NCI-H526 treated with DMSO at 0.1 percent for 48 hours (cell line): ENCODE measurements at regions not wholly inside any gene's neighbourhood (a gene's known extent, or its start where the extent isn't known, plus 50 kb on each side); places are given as distances from the start of the nearest gene placed in this dataset.

Experiments used
- DNase-seq: peaks from one replicate; lab custom pipeline; 2025; lab: John Stamatoyannopoulos, UW

DNA sequence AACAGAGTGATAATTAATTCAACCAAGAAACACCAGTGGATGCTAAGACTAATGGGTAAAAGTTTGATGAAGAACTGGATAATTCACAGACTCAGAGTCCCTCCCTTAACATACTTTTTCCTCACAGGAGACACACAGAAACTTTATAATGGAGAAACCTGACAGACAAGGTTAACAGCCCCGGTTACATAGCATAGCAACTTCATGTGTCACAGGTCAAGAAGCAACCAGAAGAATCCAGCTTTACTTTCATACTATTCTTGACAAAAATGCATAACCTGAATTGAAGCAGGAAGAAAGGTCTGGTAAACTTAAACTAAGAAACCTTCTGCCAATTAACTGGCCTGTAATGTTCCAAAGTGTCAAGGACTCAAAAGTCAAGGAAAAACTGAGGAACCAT, 375.9 kb downstream of the RNF144B start:
- no peak for DNase-seq

DNA sequence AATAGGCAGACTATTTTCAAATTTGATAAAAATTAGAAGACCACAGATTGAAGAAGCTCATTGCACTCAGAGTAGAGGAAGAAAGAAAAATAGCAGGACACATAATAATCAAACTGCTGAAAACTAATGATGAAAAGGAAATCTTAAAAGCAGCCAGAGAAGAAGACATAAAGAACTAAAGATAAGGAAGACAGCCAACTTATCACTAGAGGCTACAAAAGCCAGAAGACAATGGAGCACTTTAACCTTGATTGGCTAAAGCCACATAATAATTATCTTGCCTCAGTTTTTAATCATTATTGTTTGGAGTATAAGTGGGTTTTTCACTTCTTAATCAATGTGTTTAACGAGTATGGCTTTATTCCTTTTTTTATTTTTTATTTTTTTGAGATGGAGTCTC, 397.6 kb downstream of the RNF144B start:
- DNase-seq: no peak

DNA sequence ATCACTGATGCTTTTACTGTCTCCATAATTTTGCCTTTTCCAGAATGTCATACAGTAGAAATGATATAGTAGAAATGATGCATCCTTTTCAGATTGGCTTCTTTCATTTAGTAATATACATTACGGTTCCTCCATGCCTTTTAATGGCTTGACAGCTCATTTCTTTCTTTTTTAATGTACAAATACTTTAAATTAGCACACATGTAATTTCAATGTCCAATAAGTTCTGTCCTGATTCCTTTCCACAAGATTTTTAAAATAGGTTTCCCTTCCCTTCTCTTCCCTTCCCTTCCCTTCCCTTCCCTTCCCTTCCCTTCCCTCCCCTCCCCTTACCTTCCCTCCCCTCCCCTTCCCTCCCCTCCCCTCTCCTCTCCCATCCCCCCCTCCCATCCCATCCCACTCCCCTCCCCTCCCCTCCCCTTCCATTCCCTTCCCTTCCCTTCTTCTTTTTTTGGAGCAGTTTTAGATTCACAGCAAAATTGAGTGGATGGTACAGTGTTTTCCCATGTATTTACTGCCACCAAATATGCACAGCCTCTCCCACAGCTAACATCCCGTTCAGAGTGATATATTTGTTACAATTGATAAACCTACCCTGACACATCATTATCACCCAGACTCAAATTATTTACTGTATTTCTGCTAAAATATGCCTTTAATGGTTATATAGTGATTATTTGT, 398.8 kb downstream of the RNF144B start:
- DNase-seq: no peak

DNA sequence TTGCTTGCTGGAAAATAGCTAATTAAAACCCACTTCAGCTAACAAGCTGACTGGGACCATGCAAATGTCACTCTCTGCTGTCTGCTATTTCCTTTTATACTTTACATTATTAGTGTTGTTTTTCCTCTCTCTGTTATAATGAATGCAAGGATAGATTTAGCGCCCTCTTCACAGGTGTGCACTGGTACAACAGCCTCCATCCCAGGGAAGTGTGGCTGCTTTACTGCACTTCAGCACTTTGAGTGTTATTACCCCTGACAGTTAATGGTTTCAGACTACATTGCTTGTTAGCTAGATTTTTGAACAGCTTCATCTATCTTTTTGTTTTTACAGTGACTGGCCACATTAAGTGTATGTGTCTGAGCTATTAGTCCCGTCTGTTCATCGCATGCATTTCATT, 405.7 kb downstream of the RNF144B start:
- DNase-seq: no peak

DNA sequence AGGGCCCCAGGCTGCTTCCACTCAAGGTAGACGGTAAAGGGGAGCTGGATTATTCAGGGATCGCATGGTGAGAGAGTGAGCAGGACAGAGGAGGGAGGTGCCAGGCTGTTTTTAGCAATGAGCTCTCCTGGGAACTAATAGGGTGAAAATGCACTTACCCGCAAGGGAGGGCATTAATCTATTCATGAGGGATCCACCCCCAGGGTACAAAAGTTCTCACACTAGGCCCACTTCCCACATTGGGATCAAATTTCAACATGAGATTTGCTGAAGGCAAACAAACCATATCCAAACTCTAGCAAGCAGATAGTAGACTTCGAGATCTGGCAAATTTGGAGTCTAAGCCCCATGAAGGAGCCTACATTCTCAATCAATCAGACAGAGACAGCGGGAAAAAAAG, 408.6 kb downstream of the RNF144B start:
- no peak for DNase-seq

DNA sequence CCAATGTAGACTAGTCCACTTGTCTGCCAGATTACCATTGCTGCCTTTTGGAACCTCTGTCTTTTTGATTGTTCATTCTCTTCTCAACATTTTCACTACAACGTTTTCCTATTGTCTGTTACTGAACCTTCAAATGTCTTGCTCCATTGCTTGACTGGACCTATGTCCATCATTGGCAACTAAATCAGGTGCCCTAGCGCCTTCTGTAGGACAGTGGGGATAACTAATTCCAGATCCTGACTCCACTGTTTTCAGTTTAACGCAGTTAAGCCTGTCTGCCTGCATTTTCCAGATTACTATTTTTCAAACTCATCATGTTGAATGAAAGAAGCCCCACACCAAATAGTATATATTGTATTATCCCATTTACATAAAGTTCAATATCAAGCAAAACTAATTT, 433.6 kb downstream of the RNF144B start:
- DNase-seq: no peak

DNA sequence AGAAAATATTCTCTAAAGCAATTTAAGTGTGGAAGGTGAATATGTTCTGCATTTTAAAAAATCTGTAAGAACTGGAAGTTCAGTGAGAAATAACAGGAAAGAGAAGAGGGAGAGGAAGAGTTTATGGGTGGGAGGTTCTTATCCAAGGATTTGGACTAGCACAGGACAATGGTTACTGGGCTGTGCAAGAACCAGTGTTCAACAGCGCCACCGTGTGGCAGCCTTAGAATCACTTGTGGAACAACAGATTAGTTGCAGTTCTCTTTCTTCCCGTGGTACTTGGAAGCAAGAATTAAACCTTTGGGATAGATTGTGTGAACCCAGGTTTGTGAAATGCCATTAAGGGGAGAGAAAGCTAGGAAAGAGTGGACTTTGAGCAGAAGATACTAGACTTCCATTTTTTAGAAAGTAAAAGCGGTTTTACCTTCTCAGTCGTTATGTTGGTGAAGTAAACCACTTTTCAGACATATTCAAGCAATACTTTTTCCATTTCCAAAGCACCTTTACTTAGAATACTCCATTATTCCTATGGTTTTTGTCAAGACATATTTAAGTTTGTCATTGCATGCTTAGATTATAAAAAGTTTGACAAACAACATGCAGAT, 436.7 kb downstream of the RNF144B start:
- DNase-seq: no peak

DNA sequence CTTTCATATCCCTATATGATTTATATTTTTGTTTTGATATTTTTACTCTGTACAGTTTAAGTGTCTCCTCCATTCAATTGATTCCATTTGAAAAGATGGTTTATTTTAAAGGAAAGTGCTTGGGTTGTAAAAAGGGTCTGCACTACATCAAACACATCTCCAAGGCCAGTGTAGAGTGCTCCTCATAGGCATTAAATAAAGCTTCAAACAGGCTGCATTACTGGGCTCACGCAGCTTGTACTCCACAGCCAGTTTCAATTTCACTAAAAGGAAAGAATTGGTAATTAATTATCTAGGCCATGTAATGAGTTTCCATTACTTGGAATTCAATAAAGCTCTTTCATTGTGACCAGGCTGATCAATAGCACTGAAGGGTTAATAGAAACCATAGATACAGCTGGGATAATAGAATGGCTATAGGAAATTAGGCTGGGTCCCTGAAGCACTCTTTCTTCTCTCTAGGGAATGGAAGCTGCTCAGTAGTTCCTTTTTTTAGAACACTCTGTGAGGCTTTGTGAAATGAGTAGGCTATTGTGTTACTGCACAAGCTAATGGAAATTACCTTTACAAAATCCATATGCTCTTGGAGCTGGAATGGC, 442.2 kb downstream of the RNF144B start:
- no peak for DNase-seq

DNA sequence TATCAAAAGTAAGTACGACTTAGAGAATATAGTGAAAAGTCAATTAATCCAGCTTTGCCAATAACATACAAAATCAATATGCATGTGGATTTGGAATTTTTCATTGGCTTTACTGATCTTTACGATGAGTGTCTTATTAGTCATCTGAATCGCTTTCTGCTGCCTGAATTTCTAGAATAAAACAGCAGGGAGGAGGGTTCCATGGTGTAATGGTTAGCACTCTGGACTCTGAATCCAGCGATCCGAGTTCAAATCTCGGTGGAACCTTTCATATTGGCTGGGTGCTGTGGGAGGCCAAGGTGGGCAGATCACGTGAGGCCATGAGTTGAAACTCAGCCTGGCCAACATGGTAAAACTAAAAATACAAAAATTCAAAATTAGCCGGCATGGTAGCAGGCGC, 448.8 kb downstream of the RNF144B start:
- no peak for DNase-seq

DNA sequence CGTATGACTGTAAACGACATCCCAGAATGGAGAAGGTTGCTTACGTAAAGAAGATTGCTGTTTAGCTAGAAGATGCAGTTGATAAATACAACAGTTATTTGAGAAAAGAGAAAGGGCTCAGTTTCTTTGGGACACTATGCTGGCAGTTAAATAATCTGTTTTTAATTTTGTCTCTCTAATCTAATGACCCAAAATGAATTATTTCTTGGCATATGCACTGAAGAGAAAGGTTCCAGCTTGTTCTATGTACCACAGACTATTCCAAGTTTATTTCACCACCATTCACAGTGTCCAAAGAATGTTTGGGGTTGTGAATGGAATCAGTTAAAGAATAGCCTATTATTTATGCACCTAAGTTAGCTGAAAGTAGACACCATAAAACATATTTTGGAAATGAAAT, 449.9 kb downstream of the RNF144B start:
- DNase-seq: no peak

DNA sequence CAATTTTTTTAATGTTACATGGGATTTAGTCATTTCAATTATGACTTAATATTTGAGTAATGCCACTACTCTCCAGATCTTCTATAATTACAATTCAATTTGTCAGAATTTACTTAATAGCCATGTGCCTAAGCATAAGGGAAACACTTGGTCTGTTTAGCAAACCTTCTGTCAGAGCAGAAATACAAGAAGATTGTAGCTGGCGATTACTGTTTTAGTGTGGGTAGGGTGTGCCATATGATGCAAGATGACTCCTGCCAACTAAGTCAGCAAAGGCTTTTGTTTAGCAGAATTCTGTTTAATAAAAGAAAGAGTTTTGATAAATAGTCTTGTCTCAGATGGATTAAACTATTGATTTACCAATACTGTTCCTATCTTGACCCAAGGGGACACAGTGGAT, 455.4 kb downstream of the RNF144B start:
- DNase-seq: no peak

DNA sequence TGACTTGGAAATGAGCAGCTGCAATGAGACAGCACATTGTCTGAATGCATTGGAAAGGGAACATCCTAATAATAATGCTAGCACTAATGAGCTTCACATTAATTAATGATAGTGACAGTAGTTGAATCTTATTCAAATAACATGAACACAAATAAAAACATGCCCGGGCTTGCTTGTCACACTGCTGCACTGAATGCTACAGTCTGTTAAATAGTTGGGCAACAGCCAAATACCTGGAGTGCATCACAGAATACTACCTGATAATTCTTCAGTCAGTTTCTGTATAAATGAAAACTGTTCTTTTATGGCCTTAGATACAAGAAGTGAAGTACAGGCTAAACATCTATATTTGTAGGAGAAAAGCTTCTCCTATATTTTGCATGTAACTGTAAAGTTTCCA, 458.7 kb downstream of the RNF144B start:
- DNase-seq: no peak

DNA sequence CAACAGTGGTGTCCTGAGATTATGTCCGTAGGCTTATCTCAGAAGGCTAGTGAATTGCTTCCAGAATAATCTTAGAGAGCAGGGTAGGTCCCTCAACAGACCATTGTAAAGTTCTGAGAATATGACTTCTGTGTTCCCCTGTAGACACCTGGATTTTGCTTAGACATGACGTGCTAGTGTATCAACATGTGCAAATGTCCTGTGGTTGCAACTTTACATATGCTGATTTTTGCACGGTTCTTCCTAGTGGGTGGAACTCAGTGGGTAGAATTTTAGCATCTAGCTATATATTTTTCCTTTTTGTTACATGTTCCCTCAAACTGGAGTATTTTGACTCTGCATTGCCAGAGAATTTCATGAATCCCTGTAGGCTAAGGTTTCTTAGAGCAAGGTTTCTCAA, 459.2 kb downstream of the RNF144B start:
- no peak for DNase-seq

DNA sequence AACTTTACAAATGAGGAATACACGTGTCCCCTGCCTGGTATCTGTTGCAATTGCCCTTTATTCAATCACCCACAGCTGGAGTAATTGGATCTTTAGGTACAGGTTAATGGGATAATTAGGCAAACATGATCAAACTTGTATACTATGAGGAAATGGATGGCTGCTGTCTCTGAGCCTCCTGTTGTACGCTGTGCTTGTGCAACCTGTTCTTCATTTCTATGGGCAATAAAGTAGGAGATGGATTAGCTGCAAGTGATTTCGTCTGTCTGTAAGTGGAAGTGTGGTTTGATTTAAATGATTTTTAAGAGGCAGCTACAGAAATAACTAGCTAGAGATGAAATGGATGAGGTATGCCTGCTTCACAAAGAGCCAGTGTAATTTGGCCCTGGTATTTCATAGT, 474.1 kb downstream of the RNF144B start:
- no peak for DNase-seq

DNA sequence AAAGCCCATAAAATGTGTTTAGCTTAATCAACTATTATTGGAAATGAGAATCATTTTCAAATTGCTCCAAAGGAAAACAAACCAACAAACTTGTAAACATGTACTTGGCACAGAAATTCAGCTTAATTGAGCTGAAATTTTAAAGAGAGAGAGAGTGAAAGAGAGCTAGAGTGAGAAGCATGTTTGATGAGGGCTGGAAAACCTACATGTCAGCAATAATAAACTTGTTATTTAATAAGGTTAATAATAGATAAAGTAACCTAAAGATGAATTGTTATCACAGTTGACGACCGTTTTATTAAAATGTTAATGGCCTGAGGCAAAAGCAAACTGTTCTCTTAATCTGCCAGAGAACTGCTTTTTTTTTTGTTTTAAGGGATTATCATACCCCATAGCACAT, 496.1 kb downstream of the RNF144B start:
- DNase-seq: no peak

DNA sequence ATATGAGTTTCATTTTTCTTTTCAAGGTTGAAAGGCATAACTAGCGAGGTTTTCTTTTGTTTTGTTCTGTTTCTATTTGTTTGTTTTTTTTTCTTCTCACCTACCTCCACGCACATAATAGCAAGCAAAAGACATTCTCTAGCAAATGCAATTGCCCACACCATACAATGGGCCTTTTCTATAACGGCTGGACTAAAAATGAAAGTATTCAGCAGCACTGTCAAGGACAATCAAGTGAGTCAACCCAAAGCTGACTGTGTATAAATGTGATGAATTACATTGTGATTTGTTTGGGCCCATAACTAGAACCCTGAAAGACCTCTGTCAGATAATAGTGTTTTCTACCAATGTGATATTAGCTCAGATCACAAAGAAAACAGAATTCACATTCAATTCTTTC, 496.7 kb downstream of the RNF144B start:
- no peak for DNase-seq

DNA sequence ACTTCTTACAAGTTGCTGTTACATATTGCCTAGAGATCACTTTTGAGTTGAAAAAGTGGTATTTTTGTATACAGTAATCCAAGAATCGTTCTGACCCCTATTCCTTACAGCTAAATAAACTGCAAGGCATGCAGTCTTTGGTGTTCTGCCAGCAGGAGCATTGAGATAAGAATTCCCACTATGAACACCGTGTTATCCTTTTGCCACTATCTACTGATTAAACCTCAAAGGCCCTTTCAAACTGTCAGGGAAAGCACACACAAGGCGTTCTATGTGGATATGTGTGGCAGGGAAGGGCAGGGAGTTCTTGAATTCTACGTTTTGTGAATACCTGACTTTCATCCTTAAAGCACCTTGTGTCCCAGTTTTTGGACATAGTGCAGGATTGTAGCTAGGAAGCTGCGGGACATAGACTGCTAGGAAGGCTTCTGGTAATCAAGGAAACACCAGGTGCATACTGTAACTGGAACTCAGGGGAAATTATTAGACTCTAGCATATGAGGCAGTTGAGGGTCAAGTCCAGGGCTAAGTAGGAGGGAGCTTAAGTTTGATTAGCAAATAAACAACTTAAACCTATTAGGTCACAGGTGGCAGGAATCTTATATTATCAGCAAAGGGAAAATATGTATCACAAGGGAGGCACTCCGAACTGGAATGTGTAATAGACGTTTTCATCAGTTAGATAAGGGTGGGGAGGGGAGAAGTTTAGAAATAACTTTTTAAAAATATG, 506.6 kb downstream of the RNF144B start:
- no peak for DNase-seq

DNA sequence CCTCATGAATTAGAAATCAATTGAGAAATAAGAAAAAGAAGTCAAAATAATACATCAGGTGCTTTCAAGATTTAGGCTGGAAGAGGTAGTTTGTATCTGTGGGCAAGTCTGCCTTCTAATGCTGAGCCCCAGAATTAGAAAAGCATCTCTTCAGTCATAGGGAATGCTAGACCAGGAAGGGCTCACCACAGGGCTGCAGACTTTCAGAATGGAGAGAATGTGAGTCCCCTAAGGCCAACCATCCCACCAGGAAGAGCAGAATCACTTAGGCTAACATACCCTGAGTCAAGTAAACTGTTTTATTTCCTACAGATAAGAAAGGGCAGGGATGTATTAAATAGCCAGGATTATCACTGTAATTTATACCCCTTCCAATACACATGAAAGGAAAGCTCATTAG, 510.2 kb downstream of the RNF144B start:
- DNase-seq: no peak

DNA sequence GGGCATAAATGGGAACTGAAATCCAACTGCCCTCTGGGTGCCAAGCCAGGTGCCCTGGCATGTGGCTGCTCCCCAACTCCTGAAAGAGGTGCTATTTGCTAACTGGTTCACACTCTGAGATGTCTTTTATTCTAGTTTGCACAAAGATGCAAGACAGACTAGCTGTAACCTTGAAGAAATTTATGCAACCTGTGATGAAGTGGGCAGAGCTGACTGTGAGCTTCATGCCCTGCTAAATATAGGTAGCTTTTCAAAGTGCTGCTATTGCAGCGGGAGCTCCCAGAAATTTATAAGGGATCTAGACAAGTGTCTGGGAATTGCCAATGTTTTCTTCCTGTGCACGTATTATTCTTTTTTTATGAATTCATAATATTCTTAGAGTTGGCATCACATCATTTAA, 517.5 kb downstream of the RNF144B start:
- DNase-seq: no peak

DNA sequence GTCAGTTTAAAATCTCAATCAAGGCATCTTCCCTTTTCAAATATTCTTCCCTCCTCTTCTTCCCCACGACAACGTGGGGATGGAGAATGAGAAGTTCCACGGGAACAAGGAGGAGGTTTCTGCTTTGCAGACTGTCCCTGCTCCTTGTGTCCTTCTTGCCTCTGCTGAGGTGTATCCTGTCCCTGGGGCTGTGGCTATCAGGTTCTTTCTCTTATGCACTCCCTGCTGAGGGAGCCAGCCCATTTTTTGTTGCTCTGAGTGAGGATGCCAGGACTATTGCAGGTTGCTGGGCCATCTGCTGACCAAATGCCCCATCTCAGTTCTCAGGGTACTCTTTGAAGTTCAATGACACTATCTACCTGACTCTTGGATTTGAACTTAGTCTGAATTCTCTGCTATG, 533.6 kb downstream of the RNF144B start:
- no peak for DNase-seq

DNA sequence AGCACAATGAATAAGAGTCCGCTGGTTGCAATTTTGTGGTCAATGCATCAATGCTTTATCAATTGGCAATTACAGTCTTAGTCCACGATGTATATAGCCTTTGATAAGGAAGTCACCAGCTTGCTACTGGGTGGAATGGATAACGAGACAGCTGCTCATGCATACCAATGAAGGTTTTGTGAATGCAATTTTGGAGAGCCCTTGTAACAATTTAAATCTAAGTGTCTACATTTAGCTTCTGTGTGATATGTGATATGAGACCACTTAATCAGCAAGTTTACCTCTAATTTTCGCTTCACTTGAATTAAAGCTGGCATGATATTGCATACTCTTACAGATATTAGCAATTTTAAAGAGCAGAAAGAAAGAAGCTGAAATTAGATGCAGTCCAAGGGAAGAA, 543.9 kb downstream of the RNF144B start:
- DNase-seq: no peak

DNA sequence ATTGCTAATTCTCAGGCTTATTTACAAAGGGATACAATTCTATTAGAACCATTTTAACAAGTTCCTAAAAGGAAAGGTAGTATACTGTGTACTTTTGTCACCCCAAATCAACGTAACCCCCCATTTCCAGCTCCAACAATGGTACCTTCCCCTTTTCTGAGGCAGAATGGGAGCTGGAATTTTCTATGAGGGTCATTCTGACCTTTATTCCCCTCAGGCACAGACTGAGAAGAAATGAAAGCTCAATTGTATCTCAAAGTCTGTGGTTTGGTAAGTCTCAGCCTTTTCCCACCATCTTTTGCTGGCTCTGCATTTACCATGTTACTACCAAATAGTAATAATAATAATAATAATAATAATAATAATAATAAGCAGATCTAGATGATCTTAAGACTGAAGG, 571.0 kb downstream of the RNF144B start:
- no peak for DNase-seq

DNA sequence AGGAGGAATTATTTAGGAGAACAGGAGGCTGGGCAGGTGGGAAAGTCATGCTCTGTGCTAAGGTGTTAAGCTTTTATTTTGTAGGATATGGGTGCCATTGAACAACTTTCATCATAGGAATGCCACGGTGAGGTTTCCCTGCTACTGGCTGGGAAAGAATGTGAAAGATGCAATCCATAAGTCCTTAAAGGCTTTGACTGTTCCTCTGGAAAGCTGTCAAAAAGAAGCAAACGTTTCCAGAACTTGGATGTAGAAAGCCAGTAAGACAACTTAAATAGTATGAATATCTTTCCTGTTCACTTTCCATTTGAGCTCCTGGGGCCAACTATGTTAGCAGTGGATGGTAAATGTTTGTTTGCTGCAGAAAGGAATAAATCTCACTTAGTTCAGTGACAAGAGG, 574.4 kb downstream of the RNF144B start:
- DNase-seq: no peak
